ENCODE measurements at regions not wholly inside any gene's neighbourhood (a gene's known extent, or its start where the extent isn't known, plus 50 kb on each side); places are given as distances from the start of the nearest gene placed in this dataset.

- in situ Hi-C loops (cut with MboI; ENCODE audit: low sequenced_read_pairs, unreplicated experiment) = no loop called here
- DNase-seq (ENCODE audit: low spot score) = no peak
- TF ChIP-seq, protein P1, sequence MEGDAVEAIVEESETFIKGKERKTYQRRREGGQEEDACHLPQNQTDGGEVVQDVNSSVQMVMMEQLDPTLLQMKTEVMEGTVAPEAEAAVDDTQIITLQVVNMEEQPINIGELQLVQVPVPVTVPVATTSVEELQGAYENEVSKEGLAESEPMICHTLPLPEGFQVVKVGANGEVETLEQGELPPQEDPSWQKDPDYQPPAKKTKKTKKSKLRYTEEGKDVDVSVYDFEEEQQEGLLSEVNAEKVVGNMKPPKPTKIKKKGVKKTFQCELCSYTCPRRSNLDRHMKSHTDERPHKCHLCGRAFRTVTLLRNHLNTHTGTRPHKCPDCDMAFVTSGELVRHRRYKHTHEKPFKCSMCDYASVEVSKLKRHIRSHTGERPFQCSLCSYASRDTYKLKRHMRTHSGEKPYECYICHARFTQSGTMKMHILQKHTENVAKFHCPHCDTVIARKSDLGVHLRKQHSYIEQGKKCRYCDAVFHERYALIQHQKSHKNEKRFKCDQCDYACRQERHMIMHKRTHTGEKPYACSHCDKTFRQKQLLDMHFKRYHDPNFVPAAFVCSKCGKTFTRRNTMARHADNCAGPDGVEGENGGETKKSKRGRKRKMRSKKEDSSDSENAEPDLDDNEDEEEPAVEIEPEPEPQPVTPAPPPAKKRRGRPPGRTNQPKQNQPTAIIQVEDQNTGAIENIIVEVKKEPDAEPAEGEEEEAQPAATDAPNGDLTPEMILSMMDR (IDR thresholded peaks at IDR 0.05; ENCODE audit: borderline replicate concordance, control extremely low read depth, extremely low read depth, insufficient read depth, missing control alignments) = no peak
Observed at GRCh38 chr12:60644076-60644475, 1048.2 kb downstream of the SLC16A7 start.

DNA sequence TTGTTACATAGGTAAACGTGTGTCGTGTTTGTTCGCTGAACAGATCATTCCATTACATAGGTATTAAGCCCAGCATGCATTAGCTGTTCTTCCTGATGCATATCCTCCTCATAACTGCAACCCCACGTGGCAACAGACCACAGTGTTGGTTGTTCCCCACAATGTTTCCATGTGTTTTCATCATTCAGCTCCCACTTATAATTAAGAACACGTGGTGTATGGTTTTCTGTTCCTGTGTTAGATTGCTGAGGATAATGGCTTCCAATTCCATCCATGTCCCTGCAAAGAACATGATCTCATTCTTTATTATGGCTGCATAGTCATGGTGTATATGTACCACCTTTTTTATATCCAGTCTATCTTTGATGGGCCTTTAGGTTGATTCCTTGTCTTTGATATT, 1071.1 kb downstream of the SLC16A7 start:
- TF ChIP-seq, protein P1 (IDR thresholded peaks at IDR 0.05; ENCODE audit: borderline replicate concordance, control extremely low read depth, extremely low read depth, insufficient read depth, missing control alignments) = no peak
- no peak for DNase-seq (ENCODE audit: low spot score)
- in situ Hi-C loops (cut with MboI; ENCODE audit: low sequenced_read_pairs, unreplicated experiment) = no loop called here

GRCh38 chr12:60672949-60673348, 1077.1 kb downstream of the SLC16A7 start:
- in situ Hi-C loops (cut with MboI; ENCODE audit: low sequenced_read_pairs, unreplicated experiment) = no loop called here
- TF ChIP-seq, protein P1 (IDR thresholded peaks at IDR 0.05; ENCODE audit: borderline replicate concordance, control extremely low read depth, extremely low read depth, insufficient read depth, missing control alignments) = no peak
- no peak for DNase-seq (ENCODE audit: low spot score)

DNA sequence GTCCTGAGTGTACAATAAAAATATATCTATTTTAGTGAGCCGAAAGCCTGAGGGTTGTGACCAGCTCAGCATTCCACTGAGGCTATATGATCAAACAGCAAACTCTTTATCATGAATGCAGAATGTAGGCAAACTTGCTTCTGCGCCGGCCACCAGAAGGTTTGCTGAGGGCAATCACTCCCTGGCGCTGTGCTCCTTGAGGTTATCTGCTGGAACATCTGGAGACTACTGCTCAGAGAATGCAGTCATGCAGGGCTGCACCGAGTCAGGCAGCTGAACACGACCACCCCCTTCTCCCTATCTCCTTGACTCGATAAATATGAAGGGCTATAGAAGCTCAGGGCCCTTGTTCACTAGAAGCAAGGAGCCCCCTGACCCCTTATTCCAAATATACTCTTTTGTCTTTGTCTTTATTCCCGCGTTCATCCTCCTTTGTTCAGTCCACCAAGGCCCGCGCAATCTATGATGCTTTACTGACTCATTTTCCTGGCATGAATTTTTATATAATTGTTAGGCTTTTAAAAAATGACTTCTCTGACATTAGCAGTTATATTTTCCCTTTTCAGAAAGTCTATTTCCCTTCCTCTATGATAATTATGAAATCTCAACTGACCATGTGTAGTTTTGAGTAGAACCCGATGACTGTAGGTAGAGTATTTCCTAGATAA, 1089.3 kb downstream of the SLC16A7 start:
- in situ Hi-C loops (cut with MboI; ENCODE audit: low sequenced_read_pairs, unreplicated experiment) = no loop called here
- TF ChIP-seq, protein P1 (IDR thresholded peaks at IDR 0.05; ENCODE audit: borderline replicate concordance, control extremely low read depth, extremely low read depth, insufficient read depth, missing control alignments) = no peak
- DNase-seq (ENCODE audit: low spot score) = no peak

DNA sequence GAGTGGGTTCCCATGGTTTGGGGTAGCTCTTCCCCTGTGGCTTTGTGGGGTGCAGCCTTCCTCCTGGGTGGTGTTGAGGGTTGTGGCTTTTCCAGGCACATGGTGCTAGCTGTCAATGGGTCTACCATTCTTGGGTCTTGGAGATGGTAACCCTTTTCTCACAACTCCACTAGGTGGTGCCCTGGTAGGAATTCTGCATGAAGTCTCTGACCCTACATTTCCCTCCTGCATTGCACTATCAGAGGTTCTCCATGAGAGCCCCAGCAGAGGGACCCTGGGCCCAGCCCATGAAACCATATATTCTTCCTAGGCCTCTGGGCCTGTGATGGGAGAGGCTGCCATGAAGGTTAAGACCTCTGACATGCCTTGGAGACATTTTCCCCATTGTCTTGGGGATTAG, 1093.3 kb downstream of the SLC16A7 start:
- TF ChIP-seq, protein P1 (IDR thresholded peaks at IDR 0.05; ENCODE audit: borderline replicate concordance, control extremely low read depth, extremely low read depth, insufficient read depth, missing control alignments) = no peak
- DNase-seq (ENCODE audit: low spot score) = no peak
- in situ Hi-C loops (cut with MboI; ENCODE audit: low sequenced_read_pairs, unreplicated experiment) = no loop called here

GRCh38 chr12:60693019-60693626, 1097.3 kb downstream of the SLC16A7 start:
- TF ChIP-seq, protein P1 (IDR thresholded peaks at IDR 0.05; ENCODE audit: borderline replicate concordance, control extremely low read depth, extremely low read depth, insufficient read depth, missing control alignments) = no peak
- DNase-seq (ENCODE audit: low spot score) = no peak
- in situ Hi-C loops (cut with MboI; ENCODE audit: low sequenced_read_pairs, unreplicated experiment) = no loop called here

Measured in GM13976 (cell line).